Stimulated activated CD4-positive, alpha-beta T cell treated with anti-CD3 and anti-CD28 coated beads, Interleukin-2, amount 100 ng/mL, for 48 hours (primary cell): ENCODE measurements at regions not wholly inside any gene's neighbourhood (a gene's known extent, or its start where the extent isn't known, plus 50 kb on each side); places are given as distances from the start of the nearest gene placed in this dataset.
"Not testable (repeated sequence)": the region's sequence is repeated elsewhere in the genome, so short reads cannot be mapped to it uniquely, and the experiment has no call there.

Experiments
- DNase-seq, 2 donors: peaks; one replicate each; pipeline ENCODE4 v3.0.0-alpha.2; 2020

- no peak for DNase-seq
Observed at GRCh38 chr14:100422556-100423316, 99.6 kb downstream of the SLC25A47 start.

GRCh38 chr14:100423317-100424010, 100.3 kb downstream of the SLC25A47 start:
- DNase-seq, result no peak

GRCh38 chr14:100424504-100425428, 101.6 kb downstream of the SLC25A47 start:
- no peak for DNase-seq

DNA sequence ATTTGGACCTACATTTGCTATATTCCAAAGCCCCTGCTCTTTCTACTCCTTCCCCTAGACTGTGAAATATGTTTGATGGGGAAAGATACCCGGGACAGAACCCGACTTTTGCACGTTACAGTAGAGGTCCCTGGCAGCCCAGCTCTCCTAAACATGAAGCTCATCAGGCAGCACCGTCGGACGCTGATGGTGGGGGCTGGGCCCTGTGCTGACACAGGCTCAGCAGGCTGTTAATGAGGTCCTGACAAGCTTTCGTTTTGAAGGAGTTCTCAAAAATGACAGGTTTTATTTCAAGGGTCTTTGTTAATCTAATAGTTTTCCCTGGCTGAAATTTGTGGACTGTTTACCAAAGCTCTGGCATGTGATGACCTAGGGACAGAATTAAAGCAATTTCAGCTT, 102.3 kb downstream of the SLC25A47 start:
- DNase-seq, result no peak

- no peak for DNase-seq
Observed at GRCh38 chr14:100426314-100426713, 103.2 kb downstream of the SLC25A47 start.

DNA sequence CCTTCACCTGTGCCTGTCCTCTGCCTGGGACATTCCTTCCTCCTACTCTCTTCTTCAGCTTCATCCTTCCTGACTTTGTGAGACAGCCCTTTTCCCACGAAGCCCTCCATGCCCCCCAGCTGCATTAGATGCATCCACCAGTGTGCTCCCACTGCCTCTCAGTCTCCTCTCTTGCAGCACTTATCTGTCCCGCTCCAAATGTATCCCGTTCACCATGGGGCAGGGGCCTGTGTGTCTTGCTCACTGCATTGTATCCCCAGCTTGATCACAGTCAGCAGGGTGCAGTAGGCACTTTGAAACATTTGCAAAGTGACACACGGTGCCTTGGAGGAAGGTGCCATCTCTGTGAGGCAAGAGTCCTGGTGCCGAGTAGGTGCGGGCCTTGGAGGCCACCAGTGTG, 104.0 kb downstream of the SLC25A47 start:
- DNase-seq, result no peak

DNA sequence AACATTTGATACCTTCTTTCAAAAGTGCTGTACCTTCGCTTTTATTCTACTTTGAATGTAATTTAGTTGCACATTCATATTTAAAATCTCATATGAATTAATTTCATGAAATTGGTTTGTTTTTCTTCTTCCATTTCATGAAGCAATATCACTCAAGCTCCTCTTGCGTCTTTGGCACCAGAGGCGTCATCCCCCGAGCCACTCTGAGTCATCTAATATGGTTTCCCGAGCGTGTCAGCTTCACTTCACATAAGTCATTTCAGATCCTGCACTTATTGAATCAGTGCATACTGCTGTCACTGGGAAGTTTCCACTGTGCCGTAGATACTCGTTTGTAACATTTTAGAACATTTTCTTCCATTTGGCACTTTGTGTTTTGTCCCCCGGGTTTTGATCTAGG, 105.6 kb downstream of the SLC25A47 start:
- DNase-seq, result no peak

DNA sequence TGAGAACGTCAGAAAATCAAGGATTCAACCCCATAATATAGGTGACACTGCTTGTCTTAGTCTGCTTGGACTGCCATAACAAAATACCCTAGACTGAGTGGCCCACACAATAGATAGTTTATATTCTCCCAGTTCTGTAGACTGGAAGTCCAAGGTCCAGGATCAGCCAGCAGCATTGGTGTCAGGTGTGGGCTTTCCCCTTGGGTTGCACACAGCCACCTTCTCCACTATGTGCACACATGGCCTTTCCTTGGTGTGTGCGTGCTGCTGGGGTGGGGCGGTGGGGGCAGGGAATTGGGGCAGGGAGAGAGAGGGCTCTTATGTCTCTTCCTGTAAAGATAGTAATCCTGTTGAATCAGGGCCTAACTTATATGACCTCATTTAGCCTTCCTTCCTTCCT, 106.4 kb downstream of the SLC25A47 start:
- DNase-seq, result no peak

- DNase-seq, result no peak
Observed at GRCh38 chr14:100430571-100430970, 107.4 kb downstream of the SLC25A47 start.

DNA sequence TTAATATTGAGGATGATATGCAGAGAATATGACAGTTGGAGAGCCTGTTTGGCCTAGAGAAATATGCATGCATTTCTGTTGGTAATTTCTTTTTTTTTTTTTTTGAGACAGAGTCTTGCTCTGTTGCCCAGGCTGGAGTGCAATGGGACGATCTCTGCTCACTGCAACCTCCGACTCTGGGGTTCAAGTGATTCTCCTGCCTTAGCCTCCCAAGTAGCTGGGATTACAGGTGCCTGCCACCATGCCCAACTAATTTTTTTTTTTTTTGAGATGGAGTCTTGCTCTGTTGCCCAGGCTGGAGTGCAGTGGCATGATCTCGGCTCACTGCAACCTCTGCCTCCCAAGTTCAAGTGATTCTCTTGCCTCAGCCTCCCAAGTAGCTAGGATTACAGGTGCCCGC, 108.3 kb downstream of the SLC25A47 start:
- not testable (repeated sequence) for DNase-seq

DNA sequence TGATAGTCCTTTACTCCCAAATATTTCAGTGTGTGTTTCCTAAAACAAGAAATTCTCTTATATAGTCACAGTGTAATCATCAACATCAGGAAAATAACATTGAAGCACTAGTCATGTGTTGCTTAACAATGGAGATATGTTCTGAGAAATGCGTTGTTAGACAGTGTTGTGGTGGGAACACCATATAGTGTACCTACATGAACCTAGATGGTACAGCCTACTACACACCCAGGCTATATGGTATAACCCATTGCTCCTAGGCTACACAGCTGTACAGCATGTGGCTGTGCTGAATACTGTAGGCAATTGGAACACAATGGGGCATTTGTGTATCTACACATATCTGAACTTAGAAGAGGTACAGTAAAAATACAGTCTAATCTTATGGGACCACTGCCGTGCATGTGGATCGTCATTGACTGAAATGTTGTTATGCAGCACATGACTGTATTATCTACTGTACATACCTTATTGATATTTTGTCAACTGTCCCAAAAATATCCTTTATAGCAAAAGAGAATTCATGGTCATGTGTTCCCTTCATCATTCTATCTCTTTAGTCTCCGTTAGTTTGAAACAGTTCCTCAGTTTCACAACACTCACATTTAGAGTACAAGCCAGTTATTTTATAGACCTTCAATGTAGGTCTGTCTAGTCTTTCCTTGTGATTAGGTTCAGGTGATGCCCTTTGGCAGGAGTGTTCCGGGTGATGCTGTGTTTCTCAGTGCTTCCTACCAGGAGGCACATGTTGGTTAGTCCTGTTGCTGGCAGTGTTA, 109.7 kb downstream of the SLC25A47 start:
- no peak for DNase-seq

DNA sequence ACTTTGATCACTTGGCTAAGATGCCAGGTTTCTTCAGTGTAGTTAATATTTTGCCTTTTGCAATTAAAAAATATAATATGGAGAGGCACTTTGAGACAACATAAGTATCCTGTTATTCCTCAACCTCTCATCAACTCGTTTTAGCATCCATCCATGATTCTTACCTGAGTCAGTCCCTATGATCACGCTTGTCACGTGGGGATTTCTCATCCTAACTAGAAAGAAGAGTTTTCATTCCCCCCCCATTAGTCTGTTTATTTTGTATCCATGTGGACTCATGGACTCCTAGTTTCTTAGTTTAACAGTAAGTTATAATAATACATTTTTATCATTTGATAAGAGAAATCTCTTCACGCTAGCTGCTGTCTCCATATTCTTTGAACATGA, 110.3 kb downstream of the SLC25A47 start:
- no peak for DNase-seq

DNA sequence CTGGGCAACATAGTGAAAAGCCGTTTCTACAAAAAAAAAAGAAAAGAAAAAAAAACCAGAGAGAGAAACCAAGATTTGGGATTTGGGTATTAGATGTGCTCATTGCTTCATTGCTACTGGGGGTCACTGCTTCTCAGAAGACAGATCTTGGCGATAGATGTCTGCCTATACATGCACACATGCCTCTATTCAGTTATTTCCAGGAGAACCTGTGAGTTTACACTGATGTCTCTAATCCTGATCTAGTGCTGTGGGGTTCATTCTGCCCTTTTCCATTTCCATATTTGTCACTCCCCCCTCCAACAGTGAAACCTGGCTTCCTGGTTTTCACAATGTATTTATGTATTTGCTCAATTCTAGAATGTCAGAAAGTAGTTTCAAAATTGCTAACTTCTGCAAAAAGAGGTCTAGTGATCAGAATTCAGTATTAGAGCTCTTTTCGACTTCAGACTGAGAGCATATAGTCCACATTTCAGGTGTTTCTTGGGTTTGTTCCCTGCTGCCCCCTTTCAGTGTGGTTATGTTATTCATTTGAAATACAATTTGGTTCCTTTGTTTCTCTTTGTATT, 111.0 kb downstream of the SLC25A47 start:
- no peak for DNase-seq

GRCh38 chr14:100434911-100435438, 111.8 kb downstream of the SLC25A47 start:
- DNase-seq, result no peak

- DNase-seq, result no peak
Observed at GRCh38 chr14:100435459-100435858, 112.3 kb downstream of the SLC25A47 start.

GRCh38 chr14:100436745-100437406, 113.7 kb downstream of the SLC25A47 start:
- no peak for DNase-seq

DNA sequence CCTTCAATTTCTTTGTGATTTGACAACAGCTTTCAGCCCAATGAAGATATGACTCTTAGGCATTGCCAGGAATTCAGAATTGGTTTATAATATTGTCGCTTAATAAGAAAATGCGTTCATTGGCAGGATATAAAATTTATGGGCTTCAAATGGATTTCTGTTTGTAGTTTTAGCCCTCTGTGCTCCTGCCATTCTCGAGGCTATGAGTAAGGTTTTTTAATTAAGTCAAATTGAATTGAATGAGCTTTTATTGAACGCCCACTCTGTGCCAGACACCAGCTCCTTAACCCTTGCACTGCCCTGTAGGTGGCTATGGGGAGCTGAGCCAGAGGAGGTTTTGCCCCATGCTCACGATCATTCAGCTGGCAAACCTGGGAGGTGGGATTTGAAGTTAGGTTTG, 115.1 kb downstream of the SLC25A47 start:
- no peak for DNase-seq

GRCh38 chr14:100438678-100439592, 115.8 kb downstream of the SLC25A47 start:
- peak; percentile 25 to 45 for DNase-seq

DNA sequence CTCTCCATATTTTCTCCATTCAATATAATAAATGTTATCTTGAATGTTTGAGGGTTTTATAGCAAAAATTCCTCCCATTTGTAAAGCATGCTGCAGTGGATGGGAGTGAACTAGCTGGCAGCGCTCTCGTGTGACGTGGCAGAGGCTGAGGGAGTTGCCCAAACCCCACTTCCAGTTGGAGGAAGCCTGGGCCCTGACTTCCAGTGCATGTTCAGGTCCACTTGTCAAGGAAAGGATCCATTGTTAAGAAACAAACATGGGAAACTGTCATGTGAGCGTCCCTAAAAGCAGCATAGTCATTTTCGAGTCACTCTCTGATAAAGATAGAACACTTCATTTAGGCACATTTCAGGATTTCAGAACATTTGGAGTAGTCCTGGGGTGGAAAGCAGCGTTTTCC, 116.6 kb downstream of the SLC25A47 start:
- no peak for DNase-seq

DNA sequence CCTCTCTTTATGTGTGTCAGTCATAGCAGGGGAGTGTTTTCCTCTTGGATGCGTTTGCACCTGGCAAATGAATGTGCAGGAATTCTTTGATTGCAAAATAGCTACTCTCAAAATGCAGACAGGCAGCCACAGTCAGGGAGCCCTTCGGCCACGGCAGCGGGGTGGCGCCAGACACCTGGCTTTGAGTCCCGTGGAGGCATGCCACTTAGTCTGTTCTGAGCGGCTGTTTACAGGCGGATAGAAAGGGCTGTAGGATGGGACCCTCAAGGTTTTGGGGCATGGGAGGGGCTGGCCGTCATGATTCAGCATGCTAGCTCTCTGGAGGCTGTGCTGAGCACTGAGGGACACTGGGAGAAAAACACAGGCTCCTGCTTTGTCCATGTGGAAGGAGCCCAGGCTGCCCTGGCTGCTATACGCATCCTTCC, 117.1 kb downstream of the SLC25A47 start:
- no peak for DNase-seq
